NCI-H1105 (cell line): ENCODE measurements at regions not wholly inside any gene's neighbourhood (a gene's known extent, or its start where the extent isn't known, plus 50 kb on each side); places are given as distances from the start of the nearest gene placed in this dataset.
"Not testable (repeated sequence)": the region's sequence is repeated elsewhere in the genome, so short reads cannot be mapped to it uniquely, and the experiment has no call there.

Source experiments
- DNase-seq: peaks from one replicate; lab custom pipeline; 2025; lab: John Stamatoyannopoulos, UW

DNA sequence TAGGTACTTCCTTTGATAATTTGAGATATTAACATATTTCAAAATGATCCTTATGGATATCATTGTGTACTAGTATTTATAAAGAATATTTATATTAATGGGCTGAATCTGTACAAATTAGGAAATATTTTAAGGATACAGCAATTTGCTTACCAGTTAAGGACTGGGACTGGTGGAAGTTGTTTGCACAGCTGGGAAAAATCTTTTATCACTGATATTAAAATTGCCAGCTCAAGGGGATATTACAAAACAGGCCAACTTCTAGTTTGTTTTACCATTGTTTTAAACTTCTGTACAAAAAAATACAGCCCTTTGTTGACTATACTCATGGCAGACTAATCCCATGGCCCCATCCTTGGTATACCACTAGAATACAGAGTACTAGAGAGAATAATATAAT, 133.2 kb upstream of the DDHD1 start:
- DNase-seq: no peak

DNA sequence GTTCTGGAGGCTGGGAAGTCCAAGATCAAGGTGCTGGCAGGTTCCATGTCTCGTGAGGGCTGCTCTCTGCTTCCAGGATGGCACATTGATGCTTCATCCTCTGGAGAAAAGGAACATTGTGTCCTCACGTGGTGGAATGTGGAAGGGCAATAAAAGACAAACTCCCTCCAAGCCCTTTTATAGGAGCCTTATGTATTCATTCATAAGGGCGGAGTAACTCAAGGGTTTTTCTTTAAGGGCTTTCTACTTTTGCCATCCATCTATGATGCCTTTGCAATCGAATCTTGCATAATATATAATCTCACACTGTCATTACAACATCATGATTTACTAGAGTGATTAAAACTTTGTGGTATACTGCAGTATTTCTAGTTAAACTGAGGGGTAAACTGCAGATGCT, 132.7 kb upstream of the DDHD1 start:
- no peak for DNase-seq

DNA sequence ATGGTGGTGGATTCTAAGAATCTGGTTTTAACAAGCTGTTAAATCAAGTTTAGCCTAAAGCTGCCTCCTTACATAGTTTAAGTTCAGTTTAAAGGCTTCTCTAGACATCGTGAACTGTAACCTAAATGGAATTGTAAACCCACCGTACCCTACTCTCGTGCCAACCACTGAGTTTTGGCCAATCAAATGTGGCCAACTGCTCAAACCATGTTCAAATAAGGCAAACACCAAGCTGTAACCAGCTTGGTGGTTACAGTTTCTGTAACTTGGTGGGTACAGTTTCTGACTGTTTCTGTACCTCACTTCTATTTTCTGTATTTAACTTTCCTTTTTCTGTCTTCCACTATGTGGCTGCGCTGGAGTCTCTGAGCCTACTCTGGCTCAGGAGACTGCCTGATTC, 131.9 kb upstream of the DDHD1 start:
- DNase-seq: no peak

DNA sequence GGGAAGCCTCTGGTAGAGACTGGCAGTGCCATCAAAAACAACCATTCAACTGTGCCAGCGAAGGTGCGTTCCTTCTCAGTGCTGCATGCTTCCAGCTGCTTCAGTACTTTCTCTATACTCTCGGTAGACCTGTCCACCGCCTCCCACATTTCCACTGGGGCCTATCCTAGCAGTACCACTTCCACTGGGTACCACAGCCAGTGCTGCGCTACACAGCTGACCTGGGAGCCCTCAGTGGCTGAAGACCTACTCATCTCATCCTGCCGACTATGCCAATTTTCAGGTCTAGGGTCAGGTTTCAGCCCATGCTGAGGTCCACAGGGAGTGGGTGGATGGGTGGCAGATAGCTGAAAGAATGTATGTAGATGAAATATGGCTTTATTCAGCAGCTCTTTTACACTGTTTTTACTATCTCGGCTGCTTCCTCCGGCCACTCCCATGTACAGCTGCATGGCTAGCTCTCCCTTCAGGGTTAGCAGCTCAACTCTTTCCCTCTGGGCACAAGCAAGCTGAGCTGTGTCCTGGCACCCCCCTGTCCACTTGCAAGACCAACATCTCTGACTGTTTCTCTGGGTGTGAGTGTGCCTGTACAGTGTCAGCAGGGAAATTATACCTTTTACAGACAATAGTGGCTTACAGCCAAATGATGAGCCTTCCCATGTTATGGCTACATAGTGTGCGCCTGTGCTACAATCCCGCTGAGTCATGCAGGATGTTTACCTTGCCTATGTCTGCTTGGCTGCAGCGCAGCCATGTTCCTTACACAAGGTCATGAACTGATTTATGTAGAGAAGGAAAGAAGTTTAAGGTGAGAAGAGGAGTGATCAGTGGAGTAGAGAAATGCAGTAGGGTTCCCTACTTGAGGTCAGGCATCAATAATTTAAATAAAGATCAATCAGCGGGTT, 125.7 kb upstream of the DDHD1 start:
- DNase-seq: no peak

DNA sequence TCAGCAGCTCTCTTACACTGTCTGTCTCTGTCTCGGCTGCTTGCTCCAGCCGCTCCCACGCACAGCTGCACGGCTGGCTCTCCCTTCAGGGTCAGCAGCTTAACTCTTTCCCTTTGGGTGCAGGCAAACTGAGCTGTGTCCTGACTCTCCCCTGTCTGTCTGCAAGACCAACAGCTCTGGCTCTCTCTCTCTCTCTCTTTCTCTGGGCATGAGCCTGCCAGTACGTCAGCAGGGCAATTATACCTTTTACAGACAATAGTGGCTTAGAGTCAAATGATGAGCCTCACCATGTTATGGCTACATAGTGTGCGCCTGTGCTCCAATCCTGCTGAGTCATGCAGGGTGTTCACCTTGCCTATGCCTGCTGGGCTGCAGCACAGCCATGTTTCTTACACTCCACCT, 120.5 kb upstream of the DDHD1 start:
- DNase-seq: no peak

DNA sequence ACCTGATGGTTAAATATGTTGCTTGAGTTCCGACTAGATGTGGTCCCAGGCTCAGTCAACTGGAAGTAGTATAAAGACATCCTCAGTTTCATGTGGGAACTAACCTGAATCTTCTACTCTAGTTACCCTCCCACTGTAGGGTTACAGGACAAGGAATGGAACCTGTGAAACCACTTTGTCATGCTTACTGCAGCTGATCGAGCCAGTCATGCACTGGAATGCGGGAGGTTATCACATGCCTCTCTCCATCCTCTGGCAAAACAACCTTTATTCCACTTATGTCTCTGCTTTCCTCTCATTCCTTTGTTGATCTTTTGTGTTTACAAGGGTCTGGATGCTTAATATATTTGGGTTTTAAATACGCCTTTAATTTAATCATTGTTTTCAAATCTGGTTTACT, 111.9 kb upstream of the DDHD1 start:
- DNase-seq: no peak

DNA sequence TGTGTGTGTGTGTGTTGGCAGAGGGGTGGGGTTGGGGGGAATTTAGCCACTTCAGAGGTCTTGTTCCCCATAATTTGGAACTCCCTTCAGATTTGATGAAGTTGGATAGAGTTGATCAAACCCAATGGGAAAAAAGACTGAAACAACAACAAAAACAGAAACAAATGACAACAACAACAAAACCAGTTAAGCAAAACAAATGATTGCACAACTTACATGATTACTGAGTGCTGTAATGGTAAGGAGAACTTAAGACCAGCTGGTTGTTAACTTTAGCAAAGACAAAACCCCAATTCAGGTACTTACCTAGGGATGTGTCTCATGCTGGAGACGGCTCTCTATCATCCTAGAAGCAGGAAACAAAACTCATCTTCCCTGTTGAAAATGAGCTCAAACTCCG, 107.8 kb upstream of the DDHD1 start:
- no peak for DNase-seq

DNA sequence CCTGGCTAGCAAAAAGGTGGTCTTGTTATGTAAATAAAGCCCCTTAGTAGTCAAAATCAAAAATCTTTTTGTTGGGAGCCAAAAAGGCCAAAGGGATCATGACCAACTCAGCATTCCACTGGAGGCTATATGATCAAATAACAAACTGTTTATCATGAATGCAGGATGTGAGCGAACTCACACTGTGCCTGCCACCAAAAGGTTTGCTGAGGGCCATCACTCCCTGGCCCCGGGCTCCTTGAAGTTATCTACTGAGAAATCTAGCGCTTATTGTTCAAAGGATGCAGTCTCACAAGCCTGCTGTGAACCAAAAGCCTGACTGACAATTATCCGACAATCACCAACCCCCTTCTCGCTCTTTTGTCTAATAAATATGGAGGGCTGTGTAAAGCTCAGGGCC, 107.2 kb upstream of the DDHD1 start:
- DNase-seq: no peak

DNA sequence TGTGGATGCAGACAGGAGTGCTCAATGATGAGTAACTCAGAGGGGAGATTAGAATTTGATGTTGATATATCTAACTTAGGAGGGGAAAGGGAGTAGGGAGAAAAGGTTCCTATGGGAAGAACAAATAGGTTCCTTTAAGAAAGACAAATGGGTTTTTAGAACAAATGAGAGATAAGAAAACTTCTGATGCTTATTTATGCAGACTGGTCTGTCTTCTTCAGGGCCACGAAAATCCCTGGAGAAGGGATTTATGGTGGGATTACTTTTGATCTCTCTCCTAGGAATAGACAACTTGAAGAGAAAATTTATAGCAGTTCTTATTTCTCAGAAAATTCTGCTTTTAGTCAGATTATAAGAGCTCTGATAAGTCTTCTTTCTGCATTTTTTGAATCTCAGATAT, 99.0 kb upstream of the DDHD1 start:
- DNase-seq: no peak

DNA sequence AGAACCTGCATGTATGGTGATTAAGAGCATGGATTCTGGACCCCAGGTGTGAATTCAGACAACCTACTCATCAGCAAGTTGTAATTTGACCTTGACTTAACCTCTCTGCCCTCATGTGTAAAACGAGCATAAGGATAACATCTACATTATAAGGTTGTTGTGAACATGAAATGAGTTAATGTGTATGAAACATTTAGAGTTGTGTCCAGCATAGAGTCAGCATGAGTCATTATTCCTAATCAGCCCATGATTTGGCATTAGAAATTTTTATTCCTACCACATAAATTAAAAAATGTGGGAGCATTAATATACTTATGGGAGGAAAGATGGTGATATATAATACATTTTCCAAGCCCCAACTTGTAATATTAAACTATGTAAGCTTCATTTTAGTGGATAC, 95.9 kb upstream of the DDHD1 start:
- DNase-seq: no peak

DNA sequence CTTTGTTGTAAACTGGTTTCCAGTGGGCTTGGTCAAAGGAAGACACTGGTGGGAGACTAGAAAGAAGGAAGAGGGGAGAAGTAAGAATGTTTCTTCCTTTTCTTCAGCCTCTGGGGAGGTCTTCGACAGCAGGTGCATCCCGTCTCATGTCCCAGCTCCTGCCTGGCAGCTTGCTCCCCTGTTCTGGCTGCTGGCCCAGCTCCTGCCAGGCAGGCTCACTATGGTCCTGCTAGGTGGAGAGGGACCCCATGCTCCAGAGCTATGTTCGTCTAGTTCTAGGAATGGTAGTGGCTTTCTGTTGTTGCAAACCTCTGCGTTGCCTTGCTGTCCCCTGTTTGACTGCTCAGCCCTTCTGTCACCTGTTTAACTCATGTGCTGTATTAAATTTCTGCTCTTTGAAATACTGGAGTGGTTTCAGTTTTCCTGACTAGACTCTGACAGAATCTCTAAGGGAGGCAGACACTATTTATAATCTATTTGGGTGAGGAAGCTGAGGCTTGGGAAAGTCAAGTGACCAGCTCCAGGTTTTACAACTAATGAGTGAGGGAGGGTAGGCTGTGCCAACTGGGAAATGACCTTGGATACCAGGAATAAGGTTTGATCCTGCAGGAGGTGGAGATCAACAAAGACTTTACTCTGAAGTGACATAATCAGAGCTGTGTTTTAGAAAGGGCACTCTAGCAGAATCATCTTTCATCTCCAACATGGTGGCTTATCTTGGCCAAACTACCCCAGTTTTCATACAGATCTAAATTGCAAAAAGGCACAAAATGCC, 94.7 kb upstream of the DDHD1 start:
- no peak for DNase-seq

DNA sequence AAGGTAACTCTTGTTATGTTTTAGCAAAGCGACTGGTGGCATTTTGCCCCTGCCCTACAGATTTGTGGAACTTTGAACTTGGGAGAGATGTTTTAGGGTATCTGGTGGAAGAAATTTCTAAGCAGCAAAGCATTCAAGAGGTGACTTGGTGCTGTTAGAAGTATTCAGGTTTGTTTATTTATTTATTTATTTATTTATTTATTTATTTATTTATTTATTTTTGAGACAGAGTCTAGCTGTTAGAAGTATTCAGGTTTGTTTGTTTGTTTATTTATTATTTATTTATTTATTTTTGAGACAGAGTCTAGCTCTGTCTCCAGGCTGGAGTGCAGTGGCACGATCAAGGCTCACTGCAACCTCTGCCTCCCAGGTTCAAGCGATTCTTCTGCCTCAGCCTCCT, 89.8 kb upstream of the DDHD1 start:
- DNase-seq: not testable (repeated sequence)

DNA sequence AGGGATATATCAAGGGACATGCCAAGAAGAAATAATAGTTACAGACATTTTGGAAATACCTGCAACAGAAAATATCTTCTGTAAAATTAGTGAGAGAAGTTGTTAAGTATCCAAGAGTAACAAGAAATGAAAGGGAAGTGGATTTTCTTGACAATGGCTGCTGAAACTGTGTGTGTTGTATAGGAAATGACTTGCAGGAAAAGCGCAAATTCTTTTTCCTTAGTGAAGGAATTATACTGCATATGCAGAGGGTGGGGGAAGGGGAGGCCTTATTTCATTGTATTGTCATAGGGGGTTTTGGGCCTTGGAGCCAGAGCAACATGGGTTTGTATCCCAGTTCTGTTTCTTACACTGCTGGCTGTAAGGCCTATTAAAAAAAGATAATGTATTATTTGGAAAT, 84.4 kb upstream of the DDHD1 start:
- DNase-seq: no peak

DNA sequence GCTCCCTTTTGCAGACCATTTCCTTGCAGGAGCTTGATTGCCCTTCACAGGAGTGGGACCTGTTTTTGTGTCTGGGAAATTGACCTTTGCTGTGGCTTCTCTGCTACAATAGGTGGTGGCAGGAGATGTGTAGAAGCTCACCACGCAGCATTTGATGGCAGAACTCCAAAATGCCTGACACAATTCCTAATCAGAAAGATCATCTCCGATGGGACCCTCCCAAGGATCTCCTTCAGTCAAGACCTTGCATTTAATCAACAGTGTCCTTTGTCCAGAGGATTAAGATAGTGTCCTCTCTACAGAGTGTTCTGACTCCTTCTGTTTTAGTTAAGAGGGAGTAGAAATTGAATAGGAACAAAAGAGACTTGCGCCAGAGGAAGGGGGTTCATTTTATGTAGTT, 83.6 kb upstream of the DDHD1 start:
- DNase-seq: no peak

DNA sequence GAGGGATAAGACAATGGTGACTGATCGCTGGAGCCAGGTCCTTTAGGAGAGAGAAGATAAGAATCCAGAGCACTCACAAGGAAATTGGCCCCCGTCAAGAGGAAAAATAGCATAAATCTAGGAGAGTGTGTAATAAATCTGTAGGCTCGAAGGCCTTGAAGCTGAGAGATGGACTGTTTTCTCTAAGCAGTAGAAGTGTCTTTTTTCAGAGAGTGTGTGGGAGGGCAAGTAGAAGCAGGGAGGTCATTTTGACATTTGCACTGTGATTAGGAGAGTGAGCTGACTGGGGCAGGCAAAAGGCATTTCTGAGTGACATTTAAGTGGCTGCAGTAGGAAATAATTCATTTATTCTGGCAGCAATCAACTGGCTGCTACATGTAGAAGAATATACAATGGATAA, 78.0 kb upstream of the DDHD1 start:
- DNase-seq: no peak

DNA sequence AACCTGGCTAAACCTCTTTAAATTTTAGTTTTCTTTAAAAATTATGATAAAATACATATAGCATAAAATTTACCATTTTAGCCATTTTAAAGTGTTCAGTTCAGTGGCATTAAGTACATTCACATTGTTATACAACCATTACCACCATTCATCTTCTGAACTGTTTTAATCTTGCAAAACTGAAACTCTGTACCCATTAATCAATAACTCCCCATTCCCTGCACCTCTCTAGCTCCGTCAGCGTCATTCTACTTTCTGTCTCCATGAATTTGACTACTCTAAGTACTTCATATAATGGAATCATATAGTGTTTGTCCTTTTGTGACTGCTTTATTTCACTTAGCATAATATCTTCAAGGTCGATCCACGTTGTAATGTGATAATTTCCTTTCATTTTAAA, 75.8 kb upstream of the DDHD1 start:
- no peak for DNase-seq

DNA sequence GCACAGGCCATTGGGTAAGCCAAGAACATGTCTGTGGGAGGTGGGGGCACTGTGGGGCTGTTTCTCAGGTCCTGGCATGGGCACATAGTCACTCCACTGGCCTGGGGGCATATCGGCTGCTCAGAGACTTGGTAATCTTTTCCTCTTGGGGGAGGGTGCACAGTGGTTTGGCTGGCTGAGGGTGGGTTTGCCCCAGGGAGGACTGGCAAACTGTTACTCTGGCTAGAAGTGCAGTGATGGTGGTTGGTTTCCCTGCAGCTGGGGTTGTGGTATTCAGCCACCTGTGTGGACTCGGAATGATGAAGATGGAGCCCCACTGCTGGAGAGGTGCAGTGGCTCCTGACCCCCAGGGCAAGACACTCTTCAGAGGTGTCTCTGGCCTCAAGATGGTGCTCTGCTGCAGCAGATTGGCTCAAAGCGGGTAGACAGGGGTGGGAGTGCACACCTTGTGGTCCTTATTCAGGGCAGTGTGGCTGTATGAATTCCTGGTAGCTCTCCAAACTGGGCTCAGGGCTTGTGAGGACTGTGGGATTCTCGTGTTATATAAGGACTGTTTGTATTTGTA, 74.1 kb upstream of the DDHD1 start:
- no peak for DNase-seq

DNA sequence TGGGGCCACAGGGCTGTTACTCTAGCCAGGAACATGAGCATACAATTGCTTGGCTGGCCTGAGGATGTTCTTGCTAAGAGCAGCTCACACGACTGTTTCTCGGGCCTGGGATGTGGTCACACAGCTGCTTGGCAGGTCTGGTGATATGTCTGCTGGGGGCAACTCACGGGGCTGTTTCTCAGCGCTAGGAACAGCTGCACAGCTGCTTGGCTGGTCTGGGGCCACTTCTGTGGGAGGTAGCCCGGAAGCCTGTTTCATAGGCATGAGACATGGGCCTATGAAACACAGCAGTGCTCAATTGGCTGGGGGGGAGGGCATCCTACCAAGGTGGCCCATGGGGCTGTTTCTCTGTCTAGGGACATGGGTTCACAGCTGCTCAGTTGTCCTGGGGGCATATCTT, 73.4 kb upstream of the DDHD1 start:
- DNase-seq: no peak

DNA sequence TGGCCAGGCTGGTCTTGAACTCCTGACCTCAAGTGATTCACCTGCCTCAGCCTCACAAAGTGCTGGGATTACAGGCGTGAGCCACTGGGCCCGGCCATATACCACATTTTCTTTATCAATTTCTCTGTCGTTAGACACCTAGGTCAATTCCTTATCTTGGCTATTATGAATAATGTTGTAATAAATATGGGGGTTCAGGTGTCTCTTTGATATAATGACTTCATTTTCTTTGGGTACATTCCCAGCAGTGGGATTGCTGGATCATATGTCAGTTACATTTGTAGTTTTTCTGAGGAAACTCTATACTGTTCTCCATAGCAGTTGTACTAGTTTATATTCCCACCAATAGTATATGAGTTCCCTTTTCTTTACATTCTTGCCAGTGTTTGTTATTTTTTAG, 67.8 kb upstream of the DDHD1 start:
- no peak for DNase-seq

DNA sequence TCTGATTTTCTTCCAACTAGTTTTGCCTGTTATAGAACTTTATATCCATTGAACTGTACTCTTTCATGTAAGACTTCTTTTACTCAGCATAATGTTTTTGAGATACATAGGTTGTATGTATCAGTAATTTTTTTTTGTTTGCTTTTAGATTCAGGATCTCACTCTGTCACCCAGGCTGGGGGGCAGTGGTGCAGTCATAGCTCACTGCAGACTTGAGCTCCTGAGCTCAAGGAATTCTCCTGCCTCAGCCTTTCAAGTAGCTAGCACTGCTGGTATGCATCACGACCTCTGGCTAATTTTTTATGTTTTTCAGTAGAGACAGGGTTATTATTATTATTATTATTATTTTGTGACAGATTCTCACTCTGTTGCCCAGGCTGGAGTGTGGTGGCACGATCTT, 65.0 kb upstream of the DDHD1 start:
- DNase-seq: no peak

DNA sequence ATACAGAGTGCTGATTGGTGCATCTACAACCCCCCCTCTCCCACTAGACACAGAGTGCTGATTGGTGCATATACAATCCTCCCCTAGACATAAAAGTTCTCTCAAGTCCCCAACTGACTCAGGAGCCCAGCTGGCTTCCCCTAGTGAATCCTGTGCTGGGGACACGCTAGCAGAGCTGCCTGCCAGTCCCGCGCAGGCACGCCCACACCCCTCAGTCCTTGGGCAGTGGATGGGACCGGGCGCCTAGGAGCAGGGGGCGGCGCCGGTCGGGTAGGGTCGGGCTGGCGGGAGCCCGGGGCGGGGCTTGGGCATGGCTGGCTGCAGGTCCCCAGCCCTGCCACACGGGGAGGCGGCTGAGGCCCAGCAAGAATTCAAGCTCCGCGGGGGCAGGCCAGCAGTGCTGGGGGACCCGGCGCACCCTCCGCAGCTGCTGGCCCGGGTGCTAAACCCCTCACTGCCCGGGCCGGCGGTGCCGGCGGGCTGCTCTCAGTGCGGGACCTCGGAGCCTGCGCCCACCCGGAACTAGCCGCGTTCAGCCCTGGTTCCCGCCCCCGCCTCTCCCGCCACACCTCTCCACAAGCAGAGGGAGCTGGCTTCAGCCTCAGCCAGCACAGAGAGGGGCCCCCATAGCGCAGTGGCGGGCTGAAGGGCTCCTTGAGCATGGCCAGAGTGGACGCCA, 64.3 kb upstream of the DDHD1 start:
- DNase-seq: peak; percentile 67

DNA sequence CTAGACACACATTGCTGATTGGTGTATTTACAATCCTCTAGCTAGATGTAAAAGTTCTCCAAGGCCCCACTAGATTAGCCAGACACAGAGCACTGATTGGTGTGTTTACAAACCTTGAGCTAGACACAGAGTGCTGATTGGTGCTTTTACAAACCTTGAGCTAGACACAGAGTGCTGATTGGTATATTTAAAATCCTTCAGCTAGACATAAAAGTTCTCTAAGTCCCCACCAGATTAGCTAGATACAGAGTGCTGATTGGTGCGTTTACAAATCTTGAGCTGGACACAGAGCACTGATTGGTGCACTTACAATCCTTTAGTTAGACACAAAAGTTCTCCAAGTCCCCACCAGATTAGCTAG, 63.8 kb upstream of the DDHD1 start:
- not testable (repeated sequence) for DNase-seq

DNA sequence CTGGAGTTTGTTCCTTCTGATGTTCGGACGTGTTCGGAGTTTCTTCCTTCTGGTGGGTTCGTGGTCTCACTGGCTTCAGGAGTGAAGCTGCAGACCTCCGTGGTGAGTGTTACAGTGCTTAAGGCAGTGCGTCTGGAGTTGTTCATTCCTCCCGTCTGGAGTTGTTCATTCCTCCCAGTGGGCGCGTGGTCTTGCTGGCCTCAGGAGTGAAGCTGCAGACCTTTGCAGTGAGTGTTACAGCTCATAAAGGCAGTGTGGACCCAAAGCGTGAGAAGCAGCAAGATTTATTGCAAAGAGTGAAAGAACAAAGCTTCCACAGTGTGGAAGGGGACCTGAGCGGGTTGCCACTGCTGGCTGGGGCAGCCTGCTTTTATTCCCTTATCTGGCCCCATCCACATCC, 63.4 kb upstream of the DDHD1 start:
- not testable (repeated sequence) for DNase-seq
